ENCODE measurements at regions not wholly inside any gene's neighbourhood (a gene's known extent, or its start where the extent isn't known, plus 50 kb on each side); places are given as distances from the start of the nearest gene placed in this dataset.

GRCh38 chr2:217573571-217573970, 429.2 kb downstream of the TNS1 start:
- ATAC-seq (no peak), DNase-seq (ENCODE audit: low read depth, low spot score) (no peak)
- BruUV-seq (replicated peaks): no TSS peak
- Histone ChIP-seq H3K4me3 (ENCODE audit: low read depth in 2 of 2, low read length in 2 of 2) (no peak overlapping the region), H3K27me3 (ENCODE audit: control insufficient read depth, insufficient read depth, low read length) (no peaks in the 10 kb centered on the region), H3K27ac (ENCODE audit: low read length) (no peak overlapping the region), H3K36me3 (ENCODE audit: control insufficient read depth, insufficient read depth, low read length) (no peaks in the 10 kb centered on the region), H3K9me3 (ENCODE audit: control insufficient read depth, insufficient read depth, low read depth, low read length) (no peaks in the 10 kb centered on the region), H3K4me1 (ENCODE audit: control insufficient read depth, insufficient read depth, low read length) (no peaks in the 10 kb centered on the region)
- intact Hi-C loops (cut with micrococcal nuclease; ENCODE audit: unreplicated experiment) (no loop called here), in situ Hi-C loops (cut with HindIII; ENCODE audit: low pct_unique_long_range_greater_than_20kb, low sequenced_read_pairs) (no loop called here)
- no peak for TF ChIP-seq SIN3A (IDR thresholded peaks at IDR 0.05; ENCODE audit: borderline replicate concordance, insufficient read depth, low read depth, low read length)
- no peak for TF ChIP-seq CTCF (IDR thresholded peaks at IDR 0.05)
- TF ChIP-seq TCF7L2 (IDR thresholded peaks at IDR 0.05; ENCODE audit: low read depth, low read length): no peak
- no peak for TF ChIP-seq POLR2AphosphoS5 (IDR thresholded peaks at IDR 0.05; ENCODE audit: low read depth, low read length)
- no peak for TF ChIP-seq REST (IDR thresholded peaks at IDR 0.05; ENCODE audit: insufficient read depth in 1 of 2, low read depth in 2 of 2, low read length in 1 of 2)
- ChIA-PET POLR2A (no interaction called here), CTCF (no interaction called here)

- ChIA-PET POLR2A (no interaction called here), CTCF (no interaction called here)
- Histone ChIP-seq H3K27ac (ENCODE audit: low read length) (no peak overlapping the region), H3K4me3 (ENCODE audit: low read depth in 2 of 2, low read length in 2 of 2) (no peak overlapping the region), H3K36me3 (ENCODE audit: control insufficient read depth, insufficient read depth, low read length) (no peaks in the 10 kb centered on the region), H3K4me1 (ENCODE audit: control insufficient read depth, insufficient read depth, low read length) (no peaks in the 10 kb centered on the region), H3K9me3 (ENCODE audit: control insufficient read depth, insufficient read depth, low read depth, low read length) (no peaks in the 10 kb centered on the region), H3K27me3 (ENCODE audit: control insufficient read depth, insufficient read depth, low read length) (no peaks in the 10 kb centered on the region)
- BruUV-seq (replicated peaks): no TSS peak
- no peak for TF ChIP-seq TCF7L2 (IDR thresholded peaks at IDR 0.05; ENCODE audit: low read depth, low read length)
- TF ChIP-seq REST (IDR thresholded peaks at IDR 0.05; ENCODE audit: insufficient read depth in 1 of 2, low read depth in 2 of 2, low read length in 1 of 2): no peak
- TF ChIP-seq POLR2AphosphoS5 (IDR thresholded peaks at IDR 0.05; ENCODE audit: low read depth, low read length): no peak
- TF ChIP-seq SIN3A (IDR thresholded peaks at IDR 0.05; ENCODE audit: borderline replicate concordance, insufficient read depth, low read depth, low read length): no peak
- no peak for TF ChIP-seq CTCF (IDR thresholded peaks at IDR 0.05)
- in situ Hi-C loops (cut with HindIII; ENCODE audit: low pct_unique_long_range_greater_than_20kb, low sequenced_read_pairs): no loop called here
- ATAC-seq (no peak), DNase-seq (ENCODE audit: low read depth, low spot score) (no peak)
- intact Hi-C loops (cut with micrococcal nuclease; ENCODE audit: unreplicated experiment): no loop called here
Observed at GRCh38 chr2:217570394-217570793, 432.4 kb downstream of the TNS1 start.

Measured in Panc1 (cell line).